ENCODE measurements at regions not wholly inside any gene's neighbourhood (a gene's known extent, or its start where the extent isn't known, plus 50 kb on each side); places are given as distances from the start of the nearest gene placed in this dataset.

GRCh38 chr4:35052546-35052945 lies 1191.8 kb downstream of the ARAP2 start:
- TF ChIP-seq POLR2AphosphoS5 (IDR thresholded peaks at IDR 0.05; ENCODE audit: low read depth, low read length) = no peak
- no peak for TF ChIP-seq CTCF (IDR thresholded peaks at IDR 0.05 in 2 of 3, conservative IDR thresholded peaks at IDR 0.05 in 1 of 3; ENCODE audit: borderline replicate concordance in 1 of 3, insufficient read depth in 1 of 3, low read depth in 2 of 3, low read length in 2 of 3)
- no peak for TF ChIP-seq SIN3A (IDR thresholded peaks at IDR 0.05; ENCODE audit: low read depth)
- TF ChIP-seq TCF7L2 (IDR thresholded peaks at IDR 0.05; ENCODE audit: borderline replicate concordance, extremely low read depth, insufficient read depth, insufficient read length) = no peak
- TF ChIP-seq REST (IDR thresholded peaks at IDR 0.05; ENCODE audit: low read depth) = no peak
- no peak for TF ChIP-seq CEBPB (IDR thresholded peaks at IDR 0.05; ENCODE audit: low read depth)

All from HCT116 (cell line).